Neural cell (in vitro differentiated cells): ENCODE measurements at regions not wholly inside any gene's neighbourhood (a gene's known extent, or its start where the extent isn't known, plus 50 kb on each side); places are given as distances from the start of the nearest gene placed in this dataset.

Experiments used
- CTCF ChIP-seq: fragments of 450-650 bp; IDR thresholded peaks from 2 replicates; pipeline ENCODE4 v1.5.1; 2014; ENCODE audit warnings: antibody characterized with exemption, mild to moderate bottlenecking, moderate library complexity; ENCODE audit not compliant: poor library complexity, severe bottlenecking
- EP300 ChIP-seq: fragments of 450-650 bp; conservative IDR thresholded peaks from 2 replicates; pipeline ENCODE4 v1.6.1; 2014; ENCODE audit warnings: antibody characterized with exemption, mild to moderate bottlenecking, moderate library complexity; ENCODE audit not compliant: poor library complexity, severe bottlenecking
- EZH2 ChIP-seq: fragments of 200-600, 300-800 bp; shearing (Covaris generic), sonication (generic); IDR thresholded peaks from 2 replicates; pipeline ENCODE4 v1.6.1; 2014; ENCODE audit warnings: antibody characterized with exemption, low read length, borderline replicate concordance, mild to moderate bottlenecking; ENCODE audit not compliant: insufficient read depth, poor library complexity, severe bottlenecking
- MXI1 ChIP-seq: fragments of 450-650 bp; conservative IDR thresholded peaks from 2 replicates; pipeline ENCODE4 v1.6.1; 2014; ENCODE audit warnings: antibody characterized with exemption, mild to moderate bottlenecking; ENCODE audit not compliant: poor library complexity, severe bottlenecking
- POLR2AphosphoS5 ChIP-seq: IDR thresholded peaks from 2 replicates; pipeline ENCODE4 v1.6.1; 2012
- RAD21 ChIP-seq: fragments of 450-650 bp; conservative IDR thresholded peaks from 2 replicates; pipeline ENCODE4 v1.6.1; 2014; ENCODE audit warnings: antibody characterized with exemption, mild to moderate bottlenecking, moderate library complexity
- REST ChIP-seq: IDR thresholded peaks from 2 replicates; pipeline ENCODE4 v1.6.1; 2012; ENCODE audit warnings: borderline replicate concordance
- SMC3 ChIP-seq: fragments of 450-650 bp; conservative IDR thresholded peaks from 2 replicates; pipeline ENCODE4 v1.6.1; 2014; ENCODE audit warnings: antibody characterized with exemption, mild to moderate bottlenecking, moderate library complexity; ENCODE audit not compliant: poor library complexity
- TAF1 ChIP-seq: IDR thresholded peaks from 2 replicates; pipeline ENCODE4 v1.6.1; 2012; ENCODE audit warnings: low read depth

GRCh38 chr10:130905386-130905785 lies 406.1 kb downstream of the TCERG1L start:
- TF ChIP-seq CTCF (no peak), POLR2AphosphoS5 (no peak), EP300 (no peak), MXI1 (no peak), EZH2 (no peak), TAF1 (no peak), RAD21 (no peak), REST (no peak), SMC3 (no peak)
